ENCODE measurements at regions not wholly inside any gene's neighbourhood (a gene's known extent, or its start where the extent isn't known, plus 50 kb on each side); places are given as distances from the start of the nearest gene placed in this dataset.

DNA sequence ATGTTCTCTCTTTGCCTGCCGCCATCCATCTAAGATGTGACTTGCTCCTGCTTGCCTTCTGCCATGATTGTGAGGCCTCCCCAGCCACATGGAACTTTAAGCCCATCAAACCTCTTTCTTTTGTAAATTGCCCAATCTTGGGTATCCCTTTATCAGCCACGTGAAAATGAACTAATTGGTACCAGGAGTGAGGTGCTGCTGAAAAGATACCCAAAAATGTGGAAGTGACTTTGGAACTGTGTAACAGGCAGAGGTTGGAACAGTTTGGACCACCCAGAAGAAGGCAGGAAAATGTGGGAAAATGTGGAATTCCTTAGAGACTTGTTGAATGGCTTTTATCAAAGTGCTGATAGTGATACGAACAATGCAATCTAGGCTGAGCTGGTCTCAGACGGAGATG, 694.9 kb downstream of the FRK start:
- TF ChIP-seq, protein P1, sequence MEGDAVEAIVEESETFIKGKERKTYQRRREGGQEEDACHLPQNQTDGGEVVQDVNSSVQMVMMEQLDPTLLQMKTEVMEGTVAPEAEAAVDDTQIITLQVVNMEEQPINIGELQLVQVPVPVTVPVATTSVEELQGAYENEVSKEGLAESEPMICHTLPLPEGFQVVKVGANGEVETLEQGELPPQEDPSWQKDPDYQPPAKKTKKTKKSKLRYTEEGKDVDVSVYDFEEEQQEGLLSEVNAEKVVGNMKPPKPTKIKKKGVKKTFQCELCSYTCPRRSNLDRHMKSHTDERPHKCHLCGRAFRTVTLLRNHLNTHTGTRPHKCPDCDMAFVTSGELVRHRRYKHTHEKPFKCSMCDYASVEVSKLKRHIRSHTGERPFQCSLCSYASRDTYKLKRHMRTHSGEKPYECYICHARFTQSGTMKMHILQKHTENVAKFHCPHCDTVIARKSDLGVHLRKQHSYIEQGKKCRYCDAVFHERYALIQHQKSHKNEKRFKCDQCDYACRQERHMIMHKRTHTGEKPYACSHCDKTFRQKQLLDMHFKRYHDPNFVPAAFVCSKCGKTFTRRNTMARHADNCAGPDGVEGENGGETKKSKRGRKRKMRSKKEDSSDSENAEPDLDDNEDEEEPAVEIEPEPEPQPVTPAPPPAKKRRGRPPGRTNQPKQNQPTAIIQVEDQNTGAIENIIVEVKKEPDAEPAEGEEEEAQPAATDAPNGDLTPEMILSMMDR (IDR thresholded peaks at IDR 0.05; ENCODE audit: low read length) = no peak
- TF ChIP-seq EZH2 (optimal IDR thresholded peaks at IDR 0.05; ENCODE audit: low read depth, low read length) = no peak
